AG09319 (cell line): ENCODE measurements at regions not wholly inside any gene's neighbourhood (a gene's known extent, or its start where the extent isn't known, plus 50 kb on each side); places are given as distances from the start of the nearest gene placed in this dataset.
"Not testable (repeated sequence)": the region's sequence is repeated elsewhere in the genome, so short reads cannot be mapped to it uniquely, and the experiment has no call there.

Experiments
- DNase-seq: peaks from one replicate; pipeline ENCODE4 v3.0.0-alpha.2; 2010; ENCODE audit warnings: low read depth; ENCODE audit errors: extremely low read depth
- TF ChIP-seq, protein P1 (sequence below): IDR thresholded peaks from 2 replicates; pipeline ENCODE4 v1.5.1; 2011; ENCODE audit warnings: low read depth, mild to moderate bottlenecking, inconsistent platforms, low read length, moderate library complexity

DNA sequence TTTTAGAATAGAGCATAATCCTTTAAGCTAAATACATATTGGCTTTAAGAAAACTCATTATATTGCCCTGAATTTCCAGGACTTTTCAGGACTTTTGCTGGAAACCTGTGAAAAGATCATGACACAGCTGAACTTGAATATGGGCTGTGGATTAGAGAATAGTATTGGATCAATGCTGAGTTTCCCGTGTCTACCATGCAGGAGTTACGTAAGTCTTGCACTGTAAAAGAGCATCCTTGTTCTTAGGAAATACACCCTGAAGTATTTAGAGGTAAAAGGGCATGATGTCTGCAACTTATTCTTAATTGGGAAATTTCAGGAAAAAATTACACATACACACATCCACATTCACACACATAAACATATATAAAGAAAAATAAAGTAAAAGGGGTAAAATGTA lies 82.1 kb downstream of the ZFP36L2 start:
- DNase-seq: no peak
- TF ChIP-seq, protein P1, sequence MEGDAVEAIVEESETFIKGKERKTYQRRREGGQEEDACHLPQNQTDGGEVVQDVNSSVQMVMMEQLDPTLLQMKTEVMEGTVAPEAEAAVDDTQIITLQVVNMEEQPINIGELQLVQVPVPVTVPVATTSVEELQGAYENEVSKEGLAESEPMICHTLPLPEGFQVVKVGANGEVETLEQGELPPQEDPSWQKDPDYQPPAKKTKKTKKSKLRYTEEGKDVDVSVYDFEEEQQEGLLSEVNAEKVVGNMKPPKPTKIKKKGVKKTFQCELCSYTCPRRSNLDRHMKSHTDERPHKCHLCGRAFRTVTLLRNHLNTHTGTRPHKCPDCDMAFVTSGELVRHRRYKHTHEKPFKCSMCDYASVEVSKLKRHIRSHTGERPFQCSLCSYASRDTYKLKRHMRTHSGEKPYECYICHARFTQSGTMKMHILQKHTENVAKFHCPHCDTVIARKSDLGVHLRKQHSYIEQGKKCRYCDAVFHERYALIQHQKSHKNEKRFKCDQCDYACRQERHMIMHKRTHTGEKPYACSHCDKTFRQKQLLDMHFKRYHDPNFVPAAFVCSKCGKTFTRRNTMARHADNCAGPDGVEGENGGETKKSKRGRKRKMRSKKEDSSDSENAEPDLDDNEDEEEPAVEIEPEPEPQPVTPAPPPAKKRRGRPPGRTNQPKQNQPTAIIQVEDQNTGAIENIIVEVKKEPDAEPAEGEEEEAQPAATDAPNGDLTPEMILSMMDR: no peak

DNA sequence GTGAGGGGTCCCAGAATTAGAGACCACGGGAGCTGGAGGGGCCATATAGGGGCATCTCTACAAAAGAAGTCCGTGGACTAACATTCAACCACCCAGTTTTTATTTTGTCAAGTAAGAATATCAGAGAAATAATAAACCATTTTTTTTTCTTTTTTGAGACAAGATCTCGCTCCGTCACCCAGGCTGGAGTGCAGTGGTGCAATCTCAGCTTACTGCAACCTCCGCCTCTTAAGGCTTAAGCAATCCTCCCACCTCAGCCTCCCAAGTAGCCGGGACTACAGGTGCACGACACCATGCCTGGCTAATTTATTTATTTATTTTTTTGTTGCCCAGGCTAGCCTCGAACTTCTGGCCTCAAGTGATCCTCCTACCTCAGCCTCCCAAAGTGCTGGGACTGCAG lies 82.7 kb downstream of the ZFP36L2 start:
- DNase-seq: no peak
- TF ChIP-seq, protein P1: no peak

DNA sequence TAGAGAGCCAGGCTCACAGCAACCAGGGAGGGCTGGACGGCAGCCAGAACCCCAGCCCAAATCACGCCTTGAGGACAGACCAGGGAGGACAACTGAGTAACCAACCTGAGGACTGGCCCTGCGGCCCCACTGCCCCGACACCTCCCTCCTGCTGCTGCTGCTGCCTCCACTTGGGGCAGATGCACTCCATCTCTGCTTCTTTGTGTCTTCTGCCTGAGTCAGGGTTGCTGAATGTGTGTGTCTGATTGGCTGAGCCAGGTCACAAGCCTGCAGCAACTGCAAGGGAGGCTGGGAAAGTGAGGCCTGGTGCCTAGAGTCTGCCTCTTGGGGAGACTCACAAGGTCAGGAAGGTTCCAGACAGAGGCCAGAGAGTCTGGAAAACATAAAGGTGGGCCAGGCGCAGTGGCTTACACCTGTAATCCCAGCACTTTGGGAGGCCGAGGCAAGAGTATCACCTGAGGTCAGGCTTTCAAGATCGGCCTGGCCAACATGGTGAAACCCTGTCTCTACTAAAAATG lies 83.4 kb downstream of the ZFP36L2 start:
- no peak for DNase-seq
- TF ChIP-seq, protein P1: no peak

DNA sequence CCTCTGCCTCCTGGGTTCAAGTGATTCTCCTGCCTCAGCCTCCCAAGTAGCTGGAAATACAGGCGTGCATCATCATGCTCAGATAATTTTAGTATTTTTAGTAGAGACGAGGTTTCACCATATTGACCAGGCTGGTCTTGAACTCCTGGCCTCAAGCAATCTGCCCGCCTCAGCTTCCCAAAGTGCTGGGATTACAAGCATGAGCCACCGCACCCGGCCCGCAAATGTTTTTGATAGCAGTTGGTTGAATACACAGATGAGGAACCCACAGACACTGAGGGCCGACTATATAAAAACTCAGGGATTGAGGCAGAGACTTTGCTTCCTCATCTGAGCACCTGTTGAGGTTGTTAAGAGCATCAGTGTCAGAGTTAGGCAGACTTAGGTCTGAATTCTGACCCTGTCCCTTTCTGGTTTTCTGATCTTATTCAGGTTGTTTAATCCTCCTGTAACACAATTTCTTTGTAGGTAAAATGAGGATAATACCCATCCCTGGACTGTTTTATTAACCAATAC lies 84.7 kb downstream of the ZFP36L2 start:
- DNase-seq: not testable (repeated sequence)

DNA sequence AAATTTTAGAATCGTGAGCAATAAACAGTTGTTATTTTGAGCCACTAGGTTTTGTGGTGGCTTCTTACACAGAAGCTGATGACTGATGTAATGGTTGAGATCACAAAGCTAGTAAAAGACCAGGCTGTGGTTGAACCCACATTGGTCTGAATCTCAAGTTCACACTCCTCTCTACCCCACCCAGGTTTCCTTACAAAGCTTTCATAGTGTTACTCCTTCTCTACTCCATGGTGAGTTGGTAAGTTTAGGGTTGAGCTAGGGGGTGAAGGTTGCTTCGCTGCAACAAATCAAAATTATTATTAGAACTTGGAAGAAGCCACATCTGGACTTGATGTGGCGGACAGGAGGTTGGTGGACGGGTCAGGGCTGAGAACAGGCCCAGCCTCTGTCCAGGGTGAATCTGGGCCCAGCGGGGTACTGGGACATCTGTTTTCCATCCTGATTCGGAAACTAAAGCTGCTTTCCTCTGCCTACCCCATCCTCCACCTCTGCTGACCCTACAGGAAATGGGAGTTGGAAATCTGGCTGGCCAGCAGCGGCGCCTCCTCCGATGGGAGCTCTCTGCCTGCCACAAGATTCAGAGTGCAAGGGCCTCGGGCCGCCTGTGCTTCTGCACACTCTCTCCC lies 86.3 kb downstream of the ZFP36L2 start:
- no peak for DNase-seq
- TF ChIP-seq, protein P1: no peak; the same call in 1 of the 2 replicates

DNA sequence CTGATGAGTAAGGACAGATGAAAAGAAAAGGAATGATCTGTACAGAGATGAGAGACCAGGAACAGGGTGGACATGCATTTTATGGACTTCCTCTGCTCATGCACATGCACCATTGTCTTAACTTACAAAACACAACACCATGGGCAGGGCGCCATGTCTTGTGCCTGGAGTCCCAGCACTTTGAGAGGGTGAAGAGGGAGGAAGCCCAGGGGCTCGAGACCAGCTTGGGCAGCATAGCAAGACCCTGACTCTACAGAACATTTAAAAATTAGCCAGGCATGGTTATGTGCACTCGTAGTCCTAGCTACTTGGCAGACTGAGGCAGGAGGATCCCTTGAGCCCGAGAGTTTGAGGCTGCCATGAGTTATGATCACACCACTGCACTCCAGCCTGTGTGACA lies 86.9 kb downstream of the ZFP36L2 start:
- DNase-seq: no peak
- TF ChIP-seq, protein P1: no peak

DNA sequence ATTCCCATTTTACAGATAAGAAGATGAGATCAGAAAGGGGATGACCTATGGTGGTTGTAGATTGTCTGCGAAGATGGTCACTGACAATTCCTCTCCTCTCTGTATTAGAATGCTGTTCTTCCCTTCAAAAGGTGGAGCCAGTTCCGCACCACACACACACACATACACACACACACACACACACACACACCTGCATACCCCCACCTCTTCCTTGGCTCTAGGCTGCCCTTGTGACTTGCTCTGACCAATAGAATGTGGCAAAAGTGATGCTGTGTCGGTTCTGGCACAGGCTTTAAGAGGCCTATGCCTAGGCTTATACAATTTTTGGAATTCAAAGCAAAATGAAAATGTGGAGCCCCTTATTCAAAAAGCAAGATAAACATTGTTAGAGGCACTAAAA lies 88.0 kb downstream of the ZFP36L2 start:
- TF ChIP-seq, protein P1: no peak

DNA sequence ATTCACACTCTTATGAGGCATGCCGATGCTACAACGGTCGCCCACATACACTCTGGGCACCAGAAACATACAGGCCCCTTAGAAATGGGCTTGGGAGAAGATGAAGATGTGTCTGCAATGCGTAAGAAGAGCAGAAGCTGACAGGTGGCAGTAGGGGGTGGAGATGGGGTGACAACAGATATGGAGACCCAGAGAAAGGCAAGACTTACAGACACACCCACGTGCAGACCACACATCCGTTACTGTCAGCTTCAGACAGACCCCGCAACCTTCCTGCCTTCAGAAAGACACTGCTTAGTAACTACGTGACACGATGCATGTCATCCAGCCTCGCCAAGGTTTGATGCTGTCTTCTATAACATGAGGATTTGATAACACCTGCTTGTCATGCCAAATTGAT lies 89.5 kb downstream of the ZFP36L2 start:
- no peak for DNase-seq
- TF ChIP-seq, protein P1: no peak

More for the DNA sequence above, 88.0 kb downstream of the ZFP36L2 start:
- DNase-seq: no peak
